ENCODE measurements at regions not wholly inside any gene's neighbourhood (a gene's known extent, or its start where the extent isn't known, plus 50 kb on each side); places are given as distances from the start of the nearest gene placed in this dataset.

DNA sequence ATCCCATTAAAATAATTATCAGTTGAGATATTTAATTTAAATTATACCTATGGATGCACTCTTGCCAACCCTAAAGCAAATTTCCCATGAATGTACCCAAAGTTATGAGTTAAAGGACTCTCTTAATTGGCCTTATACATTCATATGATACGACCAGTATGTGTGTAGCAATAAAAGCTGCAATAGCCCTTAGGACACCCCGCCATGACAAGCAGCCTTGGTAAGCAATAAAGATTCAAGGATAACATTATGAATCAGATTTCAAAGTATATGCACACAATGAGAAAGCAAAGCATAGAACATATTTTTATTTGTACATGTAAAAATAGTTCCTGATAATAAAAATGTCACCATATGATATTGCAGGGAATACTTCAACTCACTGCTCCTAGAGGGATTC, 1699.3 kb upstream of the CDH9 start:
- Histone ChIP-seq H3K27ac (replicated peaks) (no peak overlapping the region), H3K9me3 (replicated peaks) (peaks cover 5% of the 10 kb centered on the region), H3K4me1 (no peaks in the 10 kb centered on the region), H3K27me3 (ENCODE audit: low read depth) (no peaks in the 10 kb centered on the region), H3K4me3 (no peak overlapping the region), H3K36me3 (no peaks in the 10 kb centered on the region)
- DNase-seq, result no peak
- intact Hi-C loops (cut with micrococcal nuclease), result no loop called here
- TF ChIP-seq, protein P1, sequence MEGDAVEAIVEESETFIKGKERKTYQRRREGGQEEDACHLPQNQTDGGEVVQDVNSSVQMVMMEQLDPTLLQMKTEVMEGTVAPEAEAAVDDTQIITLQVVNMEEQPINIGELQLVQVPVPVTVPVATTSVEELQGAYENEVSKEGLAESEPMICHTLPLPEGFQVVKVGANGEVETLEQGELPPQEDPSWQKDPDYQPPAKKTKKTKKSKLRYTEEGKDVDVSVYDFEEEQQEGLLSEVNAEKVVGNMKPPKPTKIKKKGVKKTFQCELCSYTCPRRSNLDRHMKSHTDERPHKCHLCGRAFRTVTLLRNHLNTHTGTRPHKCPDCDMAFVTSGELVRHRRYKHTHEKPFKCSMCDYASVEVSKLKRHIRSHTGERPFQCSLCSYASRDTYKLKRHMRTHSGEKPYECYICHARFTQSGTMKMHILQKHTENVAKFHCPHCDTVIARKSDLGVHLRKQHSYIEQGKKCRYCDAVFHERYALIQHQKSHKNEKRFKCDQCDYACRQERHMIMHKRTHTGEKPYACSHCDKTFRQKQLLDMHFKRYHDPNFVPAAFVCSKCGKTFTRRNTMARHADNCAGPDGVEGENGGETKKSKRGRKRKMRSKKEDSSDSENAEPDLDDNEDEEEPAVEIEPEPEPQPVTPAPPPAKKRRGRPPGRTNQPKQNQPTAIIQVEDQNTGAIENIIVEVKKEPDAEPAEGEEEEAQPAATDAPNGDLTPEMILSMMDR (IDR thresholded peaks at IDR 0.05; ENCODE audit: borderline replicate concordance), result no peak

DNA sequence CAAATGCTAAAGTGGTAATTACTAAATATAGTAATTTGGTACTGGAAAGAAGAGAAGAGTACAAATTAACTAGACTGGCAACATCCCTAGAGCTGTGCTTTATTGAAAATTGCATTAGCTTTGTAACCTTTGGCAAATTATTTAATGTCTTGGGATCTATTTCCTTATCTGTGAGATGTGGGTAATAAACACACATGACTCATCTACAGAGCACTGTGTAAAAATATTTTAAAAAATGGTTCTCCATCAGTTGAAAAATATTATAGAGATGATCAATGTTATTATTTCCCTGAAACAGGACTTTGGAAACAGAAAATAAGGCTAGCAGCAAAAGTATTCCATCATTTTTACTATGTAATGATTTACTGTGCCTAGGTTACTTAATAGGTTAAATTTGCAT, 1698.8 kb upstream of the CDH9 start:
- H3K27me3 ChIP-seq (ENCODE audit: low read depth), result no peaks in the 10 kb centered on the region
- no peak for DNase-seq
- no peak overlapping the region for H3K4me3 ChIP-seq
- TF ChIP-seq, protein P1 (IDR thresholded peaks at IDR 0.05; ENCODE audit: borderline replicate concordance), result no peak
- intact Hi-C loops (cut with micrococcal nuclease), result no loop called here
- no peaks in the 10 kb centered on the region for H3K36me3 ChIP-seq
- H3K27ac ChIP-seq (replicated peaks), result no peak overlapping the region
- H3K4me1 ChIP-seq, result no peaks in the 10 kb centered on the region
- H3K9me3 ChIP-seq (replicated peaks), result peaks cover 5% of the 10 kb centered on the region

DNA sequence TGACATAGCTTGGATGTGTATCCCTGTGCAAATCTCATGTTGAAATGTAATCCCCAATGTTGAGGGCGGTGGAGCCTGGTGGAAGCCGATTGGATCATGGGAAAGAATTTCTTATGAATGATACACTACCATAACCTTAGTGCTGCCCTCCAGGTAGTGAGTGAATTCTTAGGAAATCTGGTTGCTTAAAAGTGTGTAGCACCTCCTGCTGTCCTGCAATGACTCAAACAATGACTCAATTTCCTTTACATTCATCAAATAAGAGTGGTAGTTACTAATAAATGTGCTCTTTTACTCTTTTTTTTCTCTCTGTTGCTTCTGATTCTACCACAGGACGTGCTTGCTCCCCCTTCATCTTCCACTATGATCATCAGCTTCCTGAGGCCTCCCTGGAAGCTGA, 1696.0 kb upstream of the CDH9 start:
- Histone ChIP-seq H3K27ac (replicated peaks) (no peak overlapping the region), H3K9me3 (replicated peaks) (peaks cover 5% of the 10 kb centered on the region), H3K4me3 (no peak overlapping the region), H3K27me3 (ENCODE audit: low read depth) (no peaks in the 10 kb centered on the region), H3K4me1 (no peaks in the 10 kb centered on the region), H3K36me3 (no peaks in the 10 kb centered on the region)
- intact Hi-C loops (cut with micrococcal nuclease), result no loop called here
- DNase-seq, result no peak
- TF ChIP-seq, protein P1 (IDR thresholded peaks at IDR 0.05; ENCODE audit: borderline replicate concordance), result no peak

DNA sequence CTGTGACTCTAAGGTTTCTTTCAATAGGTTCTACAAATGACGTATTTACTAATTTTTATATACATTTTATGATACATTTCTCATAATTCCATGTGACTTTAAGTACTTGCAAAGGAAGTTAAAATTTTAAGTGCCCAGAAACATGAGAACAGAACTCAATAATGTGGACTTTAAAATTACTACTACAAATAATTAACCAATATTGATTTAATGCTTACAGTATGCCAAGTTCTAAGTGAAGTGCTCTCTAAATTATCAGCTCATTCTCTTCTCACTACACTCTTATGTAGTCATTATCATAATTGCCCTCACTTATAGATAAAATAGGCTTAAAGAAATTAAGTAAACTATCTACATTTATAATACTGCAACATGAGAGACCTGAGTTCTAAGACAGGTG, 1690.7 kb upstream of the CDH9 start:
- no peak overlapping the region for H3K4me3 ChIP-seq
- no peak overlapping the region for H3K27ac ChIP-seq (replicated peaks)
- no peaks in the 10 kb centered on the region for H3K27me3 ChIP-seq (ENCODE audit: low read depth)
- no peaks in the 10 kb centered on the region for H3K4me1 ChIP-seq
- no peaks in the 10 kb centered on the region for H3K9me3 ChIP-seq (replicated peaks)
- TF ChIP-seq, protein P1 (IDR thresholded peaks at IDR 0.05; ENCODE audit: borderline replicate concordance), result no peak
- intact Hi-C loops (cut with micrococcal nuclease), result no loop called here
- no peaks in the 10 kb centered on the region for H3K36me3 ChIP-seq
- DNase-seq, result no peak

DNA sequence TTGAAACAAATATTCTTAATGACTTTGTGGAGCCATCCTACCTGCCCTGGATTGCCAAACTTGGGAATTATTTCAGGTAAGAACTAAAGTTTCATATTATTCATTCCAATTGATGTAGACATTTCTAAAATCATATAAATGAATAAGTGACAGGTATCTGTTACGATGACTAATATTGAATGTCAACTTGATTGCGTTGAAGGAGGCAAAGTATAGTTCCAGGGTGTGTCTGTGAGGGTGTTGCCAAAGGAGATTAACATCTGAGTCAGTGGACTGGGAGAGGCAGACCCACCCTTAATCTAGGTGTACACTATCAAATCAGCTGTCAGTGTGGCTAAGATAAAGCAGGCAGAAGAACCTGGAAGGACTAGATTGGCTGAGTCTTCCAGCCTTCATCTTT, 1688.4 kb upstream of the CDH9 start:
- Histone ChIP-seq H3K27ac (replicated peaks) (no peak overlapping the region), H3K9me3 (replicated peaks) (no peaks in the 10 kb centered on the region), H3K4me3 (no peak overlapping the region), H3K4me1 (no peaks in the 10 kb centered on the region), H3K36me3 (no peaks in the 10 kb centered on the region), H3K27me3 (ENCODE audit: low read depth) (no peaks in the 10 kb centered on the region)
- TF ChIP-seq, protein P1 (IDR thresholded peaks at IDR 0.05; ENCODE audit: borderline replicate concordance), result no peak
- DNase-seq, result no peak
- intact Hi-C loops (cut with micrococcal nuclease), result no loop called here

DNA sequence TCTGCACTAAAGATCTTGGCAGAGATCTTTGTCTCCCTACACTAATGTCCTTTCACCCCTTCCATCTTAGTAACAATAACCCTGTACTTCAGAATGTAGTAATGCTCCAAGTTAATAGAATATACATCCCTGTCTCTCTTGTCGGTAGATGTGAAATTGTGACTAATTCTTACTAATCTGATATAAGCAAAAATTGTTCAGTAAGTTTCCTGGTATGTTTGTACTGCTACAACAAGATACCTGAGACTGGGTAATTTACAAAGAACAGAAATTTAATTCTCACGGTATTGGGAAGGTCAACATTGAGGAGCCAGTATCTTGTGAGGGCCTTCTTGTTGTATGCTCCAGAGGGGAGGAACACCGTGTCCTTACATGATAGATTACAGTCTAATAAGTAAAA, 1686.6 kb upstream of the CDH9 start:
- Histone ChIP-seq H3K36me3 (no peaks in the 10 kb centered on the region), H3K27ac (replicated peaks) (no peak overlapping the region), H3K4me3 (no peak overlapping the region), H3K4me1 (no peaks in the 10 kb centered on the region), H3K9me3 (replicated peaks) (no peaks in the 10 kb centered on the region), H3K27me3 (ENCODE audit: low read depth) (no peaks in the 10 kb centered on the region)
- intact Hi-C loops (cut with micrococcal nuclease), result no loop called here
- TF ChIP-seq, protein P1 (IDR thresholded peaks at IDR 0.05; ENCODE audit: borderline replicate concordance), result no peak
- no peak for DNase-seq

Measured in left ventricle myocardium inferior (tissue), 1 donor.